ENCODE measurements at regions not wholly inside any gene's neighbourhood (a gene's known extent, or its start where the extent isn't known, plus 50 kb on each side); places are given as distances from the start of the nearest gene placed in this dataset.

GRCh38 chr4:184528051-184528450 is 53.7 kb upstream of the IRF2 start (continued):
- TF ChIP-seq AR (CRISPR knock-in tag; IDR thresholded peaks at IDR 0.05) (no peak), FOXJ3 (CRISPR knock-in tag; IDR thresholded peaks at IDR 0.05; ENCODE audit: borderline replicate concordance) (no peak)

- Mint-ChIP-seq H3K27me3 (ENCODE audit: low read depth) (peaks cover 5% of the 10 kb centered on the region; the same call in 1 of the 2 replicates), H3K27ac (no peak overlapping the region), H3K9me3 (peaks cover 16% of the 10 kb centered on the region), H3K4me3 (no peak overlapping the region), H3K4me1 (peaks cover 13% of the 10 kb centered on the region), H3K36me3 (peaks cover 6% of the 10 kb centered on the region; the same call in 1 of the 2 replicates)
- ATAC-seq: no peak
- DNase-seq (ENCODE audit: low spot score): no peak
- no peak for TF ChIP-seq ZNF281 (CRISPR knock-in tag; IDR thresholded peaks at IDR 0.05)
- TF ChIP-seq USF2 (CRISPR knock-in tag; IDR thresholded peaks at IDR 0.05): no peak
- TF ChIP-seq MAX (CRISPR knock-in tag; IDR thresholded peaks at IDR 0.05): no peak
- TF ChIP-seq IRF1 (CRISPR knock-in tag; IDR thresholded peaks at IDR 0.05): no peak
- no peak for TF ChIP-seq CREM (CRISPR knock-in tag; IDR thresholded peaks at IDR 0.05)
- TF ChIP-seq E2F5 (CRISPR knock-in tag; IDR thresholded peaks at IDR 0.05): no peak
- TF ChIP-seq ZNF416 (CRISPR knock-in tag; IDR thresholded peaks at IDR 0.05): no peak
- TF ChIP-seq HMGXB4 (CRISPR knock-in tag; IDR thresholded peaks at IDR 0.05): no peak
- TF ChIP-seq MXD4 (CRISPR knock-in tag; IDR thresholded peaks at IDR 0.05; ENCODE audit: borderline replicate concordance): no peak
- no peak for TF ChIP-seq SP1 (CRISPR knock-in tag; conservative IDR thresholded peaks at IDR 0.05)
- TF ChIP-seq ZNF512 (CRISPR knock-in tag; IDR thresholded peaks at IDR 0.05; ENCODE audit: borderline replicate concordance): no peak
- TF ChIP-seq ZNF423 (CRISPR knock-in tag; IDR thresholded peaks at IDR 0.05): no peak
- TF ChIP-seq ZNF396 (CRISPR knock-in tag; IDR thresholded peaks at IDR 0.05; ENCODE audit: borderline replicate concordance): no peak
- no peak for TF ChIP-seq OVOL2 (CRISPR knock-in tag; IDR thresholded peaks at IDR 0.05; ENCODE audit: borderline replicate concordance)
- TF ChIP-seq TCF7 (CRISPR knock-in tag; IDR thresholded peaks at IDR 0.05; ENCODE audit: low read depth): no peak
- no peak for TF ChIP-seq FOXP4 (CRISPR knock-in tag; IDR thresholded peaks at IDR 0.05)
- TF ChIP-seq GABPB1 (CRISPR knock-in tag; IDR thresholded peaks at IDR 0.05): no peak
- ChIA-PET POLR2A (no interaction called here), CTCF (interaction anchor here (1.2 kb wide), 1 partner anchor 262 kb away, joined by 3 read pairs; no protein-coding TSS in a partner anchor)
Measured at GRCh38 chr4:184526228-184526627, 51.9 kb upstream of the IRF2 start.
